GM12873 (cell line): ENCODE measurements at regions not wholly inside any gene's neighbourhood (a gene's known extent, or its start where the extent isn't known, plus 50 kb on each side); places are given as distances from the start of the nearest gene placed in this dataset.

Source experiments
- TF ChIP-seq, protein P1 (sequence below): IDR thresholded peaks from 2 replicates; pipeline ENCODE4 v1.5.1; 2012; ENCODE audit warnings: low read depth, mild to moderate bottlenecking, moderate library complexity, low read length, control low read depth; ENCODE audit not compliant: insufficient read depth; ENCODE audit errors: missing control alignments

DNA sequence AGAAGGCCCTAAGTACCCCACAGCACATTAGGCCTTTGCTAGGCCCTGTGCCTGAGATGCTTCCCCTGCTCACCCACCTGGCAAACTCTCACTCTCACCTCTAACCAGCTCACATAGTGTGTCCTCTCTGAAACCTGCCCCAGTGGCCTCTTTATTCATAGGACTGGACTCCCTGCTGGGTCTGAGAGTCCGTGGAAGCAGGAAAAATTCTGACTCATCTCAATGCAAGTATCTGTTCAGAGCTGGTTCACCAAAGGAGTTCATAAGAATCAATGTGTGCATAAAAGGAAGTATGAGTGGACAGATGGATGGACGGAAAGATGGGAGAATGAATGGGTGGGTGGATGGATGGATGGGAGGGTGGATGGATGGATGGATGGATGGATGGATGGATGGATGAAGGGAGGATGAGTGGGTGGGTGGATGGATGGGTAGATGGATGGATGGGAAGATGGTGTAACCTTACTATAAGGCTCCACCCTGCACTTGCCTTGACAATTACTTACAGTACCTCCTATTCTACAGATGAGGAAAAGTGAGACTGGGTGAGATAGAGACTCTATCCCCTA is 111.2 kb upstream of the ZMIZ1 start:
- TF ChIP-seq, protein P1, sequence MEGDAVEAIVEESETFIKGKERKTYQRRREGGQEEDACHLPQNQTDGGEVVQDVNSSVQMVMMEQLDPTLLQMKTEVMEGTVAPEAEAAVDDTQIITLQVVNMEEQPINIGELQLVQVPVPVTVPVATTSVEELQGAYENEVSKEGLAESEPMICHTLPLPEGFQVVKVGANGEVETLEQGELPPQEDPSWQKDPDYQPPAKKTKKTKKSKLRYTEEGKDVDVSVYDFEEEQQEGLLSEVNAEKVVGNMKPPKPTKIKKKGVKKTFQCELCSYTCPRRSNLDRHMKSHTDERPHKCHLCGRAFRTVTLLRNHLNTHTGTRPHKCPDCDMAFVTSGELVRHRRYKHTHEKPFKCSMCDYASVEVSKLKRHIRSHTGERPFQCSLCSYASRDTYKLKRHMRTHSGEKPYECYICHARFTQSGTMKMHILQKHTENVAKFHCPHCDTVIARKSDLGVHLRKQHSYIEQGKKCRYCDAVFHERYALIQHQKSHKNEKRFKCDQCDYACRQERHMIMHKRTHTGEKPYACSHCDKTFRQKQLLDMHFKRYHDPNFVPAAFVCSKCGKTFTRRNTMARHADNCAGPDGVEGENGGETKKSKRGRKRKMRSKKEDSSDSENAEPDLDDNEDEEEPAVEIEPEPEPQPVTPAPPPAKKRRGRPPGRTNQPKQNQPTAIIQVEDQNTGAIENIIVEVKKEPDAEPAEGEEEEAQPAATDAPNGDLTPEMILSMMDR = no peak

- TF ChIP-seq, protein P1 = no peak
Measured at GRCh38 chr10:78959217-78959923, 109.4 kb upstream of the ZMIZ1 start.

- TF ChIP-seq, protein P1 = no peak
Measured at GRCh38 chr10:78959924-78960285, 108.9 kb upstream of the ZMIZ1 start.

GRCh38 chr10:78960316-78960800 is 108.4 kb upstream of the ZMIZ1 start:
- TF ChIP-seq, protein P1 = no peak

DNA sequence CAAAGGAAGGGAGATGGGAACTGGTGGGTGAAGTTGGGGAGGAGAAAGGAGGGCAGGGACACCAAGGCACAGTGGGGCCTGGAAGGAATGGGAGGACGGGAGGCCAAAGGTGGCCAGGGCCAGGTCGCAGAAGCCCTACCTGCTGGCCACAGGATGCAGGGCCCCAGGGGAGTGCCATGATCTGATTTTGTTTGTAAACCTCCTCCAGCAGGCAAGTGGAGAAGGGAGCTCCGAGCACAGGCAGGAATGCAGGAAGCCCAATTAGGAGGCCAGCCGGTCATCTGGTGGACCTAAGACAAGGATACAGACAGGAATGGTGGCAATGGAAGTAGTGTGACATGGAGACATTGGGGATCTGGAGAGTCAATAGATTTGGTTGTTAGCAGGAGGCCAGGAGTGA is 107.0 kb upstream of the ZMIZ1 start:
- TF ChIP-seq, protein P1 = no peak

DNA sequence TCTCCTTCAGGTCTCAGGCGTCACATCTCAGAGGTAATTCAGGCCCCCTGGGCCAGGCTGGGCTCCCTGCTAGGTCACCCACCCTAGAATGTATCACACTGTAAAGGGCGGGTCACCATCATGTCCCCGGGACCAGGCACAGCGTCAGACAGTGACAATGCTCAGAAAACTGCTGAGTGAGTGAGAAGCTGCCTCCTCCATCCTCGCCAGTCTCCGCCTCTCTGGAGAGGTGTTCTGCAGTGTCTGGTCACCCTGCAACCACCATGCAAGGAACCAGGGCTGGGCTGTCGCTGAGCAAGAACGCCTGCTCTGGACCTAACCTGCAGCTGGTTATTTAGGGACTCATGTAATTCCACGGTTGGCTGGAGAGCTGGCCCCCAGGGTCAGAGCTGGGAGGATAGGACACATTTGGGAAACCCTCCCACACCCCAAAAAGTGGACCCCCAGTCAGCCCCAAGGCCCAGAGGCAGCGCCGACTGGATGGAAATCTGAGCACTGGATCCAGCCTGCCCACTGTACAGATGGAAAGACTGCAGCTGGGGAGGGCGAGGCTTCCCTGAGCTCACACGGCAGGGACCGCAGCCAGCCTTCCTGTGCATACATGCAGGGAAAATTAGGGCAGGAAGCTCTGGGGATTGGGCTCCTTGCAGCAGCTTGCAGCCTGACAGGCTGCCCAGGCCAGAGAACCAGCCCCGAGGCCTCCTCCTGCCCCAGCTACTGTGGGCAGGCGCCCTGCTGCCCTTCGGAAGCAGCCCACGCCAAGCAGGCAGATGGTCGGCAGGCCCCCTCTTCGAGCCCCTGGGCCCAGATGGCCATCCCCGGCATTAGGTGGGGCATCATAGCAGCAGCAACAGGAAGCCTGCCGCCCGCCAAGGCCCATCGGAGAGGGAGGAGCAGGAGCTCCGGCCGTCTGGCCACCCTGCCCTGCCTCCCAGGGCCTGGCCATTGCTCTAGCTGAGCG is 105.4 kb upstream of the ZMIZ1 start:
- TF ChIP-seq, protein P1 = no peak
